Esophagus muscularis mucosa (tissue), 3 donors: ENCODE measurements at regions not wholly inside any gene's neighbourhood (a gene's known extent, or its start where the extent isn't known, plus 50 kb on each side); places are given as distances from the start of the nearest gene placed in this dataset.

Source experiments
- CTCF ChIP-seq, 3 experiments: fragments of 200-600 bp in 2 of 3; fragments of 450-650 bp in 1 of 3; sonication (generic) in 2 of 3; IDR thresholded peaks; one replicate each; pipeline ENCODE4 v1.5.1; 2017 to 2019; ENCODE audit warnings: antibody characterized with exemption in 3 of 3, mild to moderate bottlenecking in 2 of 3, moderate library complexity in 1 of 3
- POLR2A ChIP-seq: fragments of 450-650 bp; IDR thresholded peaks from one replicate; pipeline ENCODE4 v1.6.1; 2017; ENCODE audit warnings: antibody characterized with exemption, moderate library complexity, mild to moderate bottlenecking, low read depth
- POLR2AphosphoS5 ChIP-seq, 2 donors: sonication (generic); formaldehyde crosslinking; IDR thresholded peaks; one replicate each; pipeline ENCODE4 v1.6.1; 2017; ENCODE audit warnings: antibody characterized with exemption in 2 of 2

GRCh38 chr15:98123834-98124233 lies 163.3 kb downstream of the ARRDC4 start:
- TF ChIP-seq CTCF (IDR thresholded peaks at IDR 0.05) (no peak), POLR2AphosphoS5 (IDR thresholded peaks at IDR 0.05) (no peak), POLR2A (no peak)
